ENCODE measurements at regions not wholly inside any gene's neighbourhood (a gene's known extent, or its start where the extent isn't known, plus 50 kb on each side); places are given as distances from the start of the nearest gene placed in this dataset.
"Not testable (repeated sequence)": the region's sequence is repeated elsewhere in the genome, so short reads cannot be mapped to it uniquely, and the experiment has no call there.

DNA sequence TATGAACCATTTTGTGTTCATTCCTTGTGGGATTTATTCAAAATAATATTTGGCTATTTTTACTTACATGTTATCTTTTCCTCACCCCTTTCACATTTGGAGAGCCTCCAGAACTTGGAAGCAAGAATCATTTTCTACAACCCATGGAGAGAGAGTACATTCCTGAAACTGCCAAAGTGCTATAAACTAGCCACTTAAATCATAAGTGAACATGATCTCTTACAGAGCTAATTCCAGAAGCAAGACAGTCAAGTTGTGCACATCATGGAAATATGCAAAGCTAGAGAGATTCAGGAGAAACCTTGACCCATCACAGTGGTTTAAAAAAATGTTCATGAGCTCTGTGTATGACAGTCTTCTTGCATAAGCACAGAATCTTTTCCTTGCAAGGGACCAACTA, 883.6 kb upstream of the C9orf72 start:
- Histone ChIP-seq H3K9me3 (no peaks in the 10 kb centered on the region), H3K27ac (no peak overlapping the region), H3K4me1 (no peaks in the 10 kb centered on the region), H3K36me3 (no peaks in the 10 kb centered on the region), H3K4me3 (no peak overlapping the region), H3K27me3 (no peaks in the 10 kb centered on the region)
- intact Hi-C loops (cut with DNase I), result no loop called here
- no peak for TF ChIP-seq CTCF (IDR thresholded peaks at IDR 0.05)
- DNase-seq (ENCODE audit: low spot score in 2 of 2), result no peak

- no peaks in the 10 kb centered on the region for H3K36me3 ChIP-seq
- intact Hi-C loops (cut with DNase I), result no loop called here
- no peak for TF ChIP-seq CTCF (IDR thresholded peaks at IDR 0.05)
- no peaks in the 10 kb centered on the region for H3K4me1 ChIP-seq
- no peaks in the 10 kb centered on the region for H3K27me3 ChIP-seq
- no peak overlapping the region for H3K27ac ChIP-seq
- no peak overlapping the region for H3K4me3 ChIP-seq
- DNase-seq (ENCODE audit: low spot score in 2 of 2), result no peak
- H3K9me3 ChIP-seq, result no peaks in the 10 kb centered on the region
Measured at GRCh38 chr9:28464481-28465216, 891.4 kb upstream of the C9orf72 start.

- no peak for TF ChIP-seq CTCF (IDR thresholded peaks at IDR 0.05)
Measured at GRCh38 chr9:28471261-28471660, 898.0 kb upstream of the C9orf72 start.

GRCh38 chr9:28487561-28487960, 914.3 kb upstream of the C9orf72 start:
- H3K36me3 ChIP-seq, result no peaks in the 10 kb centered on the region
- TF ChIP-seq CTCF (IDR thresholded peaks at IDR 0.05), result no peak
- H3K9me3 ChIP-seq, result no peaks in the 10 kb centered on the region
- no peak overlapping the region for H3K4me3 ChIP-seq
- intact Hi-C loops (cut with DNase I), result no loop called here
- no peak for DNase-seq (ENCODE audit: low spot score in 2 of 2)
- no peaks in the 10 kb centered on the region for H3K4me1 ChIP-seq
- H3K27me3 ChIP-seq, result no peaks in the 10 kb centered on the region
- H3K27ac ChIP-seq, result no peak overlapping the region

More at GRCh38 chr9:28471261-28471660, 898.0 kb upstream of the C9orf72 start:
- H3K27me3 ChIP-seq, result no peaks in the 10 kb centered on the region
- H3K36me3 ChIP-seq, result no peaks in the 10 kb centered on the region
- DNase-seq (ENCODE audit: low spot score in 2 of 2), result no peak
- H3K4me3 ChIP-seq, result no peak overlapping the region
- no peaks in the 10 kb centered on the region for H3K9me3 ChIP-seq
- no peak overlapping the region for H3K27ac ChIP-seq
- H3K4me1 ChIP-seq, result no peaks in the 10 kb centered on the region
- intact Hi-C loops (cut with DNase I), result no loop called here

DNA sequence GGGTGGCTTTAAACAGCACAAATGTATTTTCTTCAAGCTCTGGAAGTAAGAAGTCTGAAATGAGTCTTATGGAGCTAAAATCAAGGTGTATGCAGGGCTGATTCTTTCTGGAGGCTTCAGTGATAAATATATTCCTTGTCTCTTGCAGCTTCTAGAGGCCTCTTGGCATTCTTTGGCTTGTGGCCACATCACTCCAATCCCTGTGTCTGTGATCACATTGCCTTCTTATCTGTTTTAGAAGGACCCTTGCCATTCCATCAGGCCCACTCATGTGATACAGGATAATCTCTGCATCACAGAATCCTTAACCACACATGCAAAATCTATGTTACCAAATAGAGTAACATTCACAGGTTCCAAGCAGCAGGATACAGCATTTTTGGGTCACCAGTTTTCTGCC, 917.8 kb upstream of the C9orf72 start:
- H3K27ac ChIP-seq, result no peak overlapping the region
- no peak for TF ChIP-seq CTCF (IDR thresholded peaks at IDR 0.05)
- no peak for DNase-seq (ENCODE audit: low spot score in 2 of 2)

DNA sequence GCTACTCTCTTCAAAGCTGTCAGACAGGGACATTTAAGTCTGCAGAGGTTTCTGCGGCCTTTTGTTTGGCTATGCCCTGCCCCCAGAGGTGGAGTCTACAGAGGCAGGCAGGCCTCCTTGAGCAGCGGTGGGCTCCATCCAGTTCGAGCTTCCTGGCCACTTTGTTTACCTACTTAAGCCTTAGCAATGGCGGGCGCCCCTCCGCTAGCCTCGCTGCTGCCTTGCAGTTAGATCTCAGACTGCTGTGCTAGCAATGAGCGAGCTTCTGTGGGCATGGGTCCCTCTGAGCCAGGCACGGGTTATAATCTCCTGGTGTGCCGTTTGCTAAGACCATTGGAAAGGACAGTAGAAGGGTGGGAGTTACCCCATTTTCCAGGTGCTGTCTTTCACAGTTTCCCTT, 924.9 kb upstream of the C9orf72 start:
- H3K27me3 ChIP-seq; H3K27ac ChIP-seq; H3K36me3 ChIP-seq; H3K4me1 ChIP-seq; intact Hi-C loops (cut with DNase I); H3K9me3 ChIP-seq; DNase-seq (ENCODE audit: low spot score in 2 of 2); H3K4me3 ChIP-seq: not testable (repeated sequence)

More for the DNA sequence above, 917.8 kb upstream of the C9orf72 start:
- Histone ChIP-seq H3K27me3 (no peaks in the 10 kb centered on the region), H3K4me1 (no peaks in the 10 kb centered on the region), H3K4me3 (no peak overlapping the region), H3K9me3 (no peaks in the 10 kb centered on the region), H3K36me3 (no peaks in the 10 kb centered on the region)
- intact Hi-C loops (cut with DNase I), result no loop called here

Measured in ascending aorta (tissue), 2 donors.